IPS-NIHi11 (cell line): ENCODE measurements at regions not wholly inside any gene's neighbourhood (a gene's known extent, or its start where the extent isn't known, plus 50 kb on each side); places are given as distances from the start of the nearest gene placed in this dataset.

Experiments used
- DNase-seq: peaks from one replicate; pipeline ENCODE4 v3.0.0; 2012; ENCODE audit warnings: mixed read lengths, low spot score

- DNase-seq: no peak
Measured at GRCh38 chr3:19717736-19718135, 216.3 kb downstream of the EFHB start.

DNA sequence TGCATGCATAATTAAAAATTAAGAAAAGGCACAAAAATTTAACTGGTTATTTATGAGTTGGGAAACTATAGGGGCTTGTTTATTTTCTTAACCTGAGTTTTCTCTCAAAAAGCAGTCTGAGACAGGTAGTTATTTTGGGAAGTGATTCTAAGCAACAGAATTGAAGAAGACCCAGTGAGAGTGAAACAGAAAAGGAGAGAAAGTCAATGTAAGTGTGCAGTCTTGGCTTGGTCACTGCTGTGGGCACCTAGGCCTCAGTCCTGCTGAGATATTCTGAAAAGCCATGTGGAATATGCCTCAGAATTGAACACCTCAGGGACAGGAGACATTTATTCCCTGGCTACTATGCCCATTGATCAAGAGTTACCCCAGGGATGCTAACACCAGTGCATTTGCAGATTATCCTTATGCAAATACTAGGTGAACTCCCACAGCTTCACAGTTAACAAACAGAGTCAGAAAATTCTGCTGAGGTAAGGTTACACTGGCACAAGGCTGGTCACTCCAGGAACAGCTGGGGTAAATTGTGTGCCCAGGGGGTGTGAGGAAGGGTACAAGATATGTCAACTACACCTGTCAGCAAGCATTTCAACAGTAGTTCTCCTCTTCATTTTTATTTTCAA is 222.7 kb downstream of the EFHB start:
- DNase-seq: no peak

- no peak for DNase-seq
Measured at GRCh38 chr3:19702416-19703078, 231.5 kb downstream of the EFHB start.

- DNase-seq: no peak
Measured at GRCh38 chr3:19688767-19689166, 245.2 kb downstream of the EFHB start.

- DNase-seq: no peak
Measured at GRCh38 chr3:19668163-19668562, 265.9 kb downstream of the EFHB start.

GRCh38 chr3:19662486-19662885 is 271.5 kb downstream of the EFHB start:
- no peak for DNase-seq

GRCh38 chr3:19652336-19652735 is 281.7 kb downstream of the EFHB start:
- DNase-seq: peak; percentile 15

DNA sequence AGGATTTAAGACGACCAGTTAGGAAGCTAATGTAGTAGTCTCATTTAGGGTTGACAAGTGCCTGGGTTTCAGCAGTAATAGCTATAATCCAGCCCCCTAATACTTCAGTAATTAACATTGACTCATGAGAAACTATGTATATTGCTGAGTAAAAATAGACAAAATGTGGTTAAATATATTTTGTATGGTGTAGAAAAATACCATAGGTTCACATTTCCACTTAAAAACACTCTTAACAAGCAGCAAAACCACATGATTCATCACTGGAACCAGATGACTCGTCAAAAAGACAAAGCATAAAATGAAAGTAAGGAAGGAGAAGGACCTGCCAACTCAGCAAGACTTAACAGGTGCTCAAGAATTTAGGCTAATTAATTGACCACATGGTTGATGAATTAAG is 288.9 kb downstream of the EFHB start:
- DNase-seq: no peak

- DNase-seq: no peak
Measured at GRCh38 chr3:19644405-19644804, 289.6 kb downstream of the EFHB start.

DNA sequence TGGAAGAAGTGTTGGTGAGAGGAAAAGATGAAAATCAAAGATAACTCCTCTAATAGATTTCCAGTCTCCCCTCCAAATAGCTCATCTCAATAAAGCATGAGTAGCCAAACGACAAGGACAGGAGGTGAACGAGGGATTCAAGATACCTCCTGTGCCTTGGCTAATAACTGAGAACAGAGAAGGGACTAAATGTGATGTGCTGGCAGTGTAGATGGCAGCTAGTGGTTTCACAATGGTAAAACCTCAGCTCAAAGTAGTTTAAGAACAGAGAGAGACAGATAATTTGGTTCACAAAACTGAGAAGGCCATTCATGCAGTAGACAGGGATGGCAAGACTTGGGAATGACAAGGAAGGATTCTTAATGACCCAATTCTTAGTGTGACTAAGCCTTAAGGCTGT is 292.6 kb downstream of the EFHB start:
- no peak for DNase-seq

GRCh38 chr3:19632099-19633074 is 301.6 kb downstream of the EFHB start:
- no peak for DNase-seq

- DNase-seq: no peak
Measured at GRCh38 chr3:19598870-19599269, 335.1 kb downstream of the EFHB start.

- no peak for DNase-seq
Measured at GRCh38 chr3:19596408-19596807, 337.6 kb downstream of the EFHB start.

DNA sequence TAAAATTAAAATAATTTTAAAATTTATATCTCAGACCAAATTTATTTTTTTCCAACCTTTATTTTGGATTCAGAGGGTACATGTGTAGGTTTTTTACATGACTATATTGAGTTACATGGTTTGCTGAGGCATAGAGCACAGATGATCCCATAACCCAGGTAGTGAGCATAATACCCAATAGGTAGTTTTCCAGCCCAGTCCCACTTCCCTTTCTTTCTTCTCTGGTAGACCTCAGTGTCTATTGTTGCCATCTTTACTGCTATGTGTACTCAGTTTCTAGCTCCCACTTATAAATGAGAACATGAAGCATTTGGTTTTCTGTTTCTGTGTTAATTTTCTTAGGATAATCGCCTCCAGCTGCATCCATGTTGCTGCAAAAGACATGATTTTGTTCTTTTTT is 338.1 kb downstream of the EFHB start:
- no peak for DNase-seq
